Muscle of leg (tissue), 3 donors: ENCODE measurements at regions not wholly inside any gene's neighbourhood (a gene's known extent, or its start where the extent isn't known, plus 50 kb on each side); places are given as distances from the start of the nearest gene placed in this dataset.
A peak's percentile ranks its signal among the peaks of the same experiment; 100 is the strongest.

Experiments
- DNase-seq: peaks from one replicate; pipeline ENCODE4 v3.0.0; 2013
- H3K27ac ChIP-seq: one replicate; pipeline ENCODE4 v1.5.1; 2013; ENCODE audit warnings: mild to moderate bottlenecking, low read length, control low read depth
- H3K27me3 ChIP-seq: one replicate; pipeline ENCODE4 v1.6.1; 2013; ENCODE audit warnings: low read length; ENCODE audit not compliant: control insufficient read depth, insufficient read depth
- H3K36me3 ChIP-seq: one replicate; pipeline ENCODE4 v1.6.1; 2013; ENCODE audit warnings: low read length; ENCODE audit not compliant: control insufficient read depth, insufficient read depth
- H3K4me1 ChIP-seq: one replicate; pipeline ENCODE4 v1.6.1; 2013; ENCODE audit warnings: low read length; ENCODE audit not compliant: control insufficient read depth, insufficient read depth
- H3K4me3 ChIP-seq: one replicate; pipeline ENCODE4 v1.5.1; 2013; ENCODE audit warnings: low read length, control low read depth
- H3K9me3 ChIP-seq: replicated peaks from 2 replicates; pipeline ENCODE4 v1.6.1; 2013; ENCODE audit warnings: low read depth, low read length; ENCODE audit not compliant: control insufficient read depth
- WGBS: methylation state at CpG from one replicate; pipeline ENCODE4 v1.1.5; 2013; ENCODE audit warnings: missing lambda C conversion rate; ENCODE audit not compliant: insufficient coverage; 5-methylcytosine and 5-hydroxymethylcytosine counted together

DNA sequence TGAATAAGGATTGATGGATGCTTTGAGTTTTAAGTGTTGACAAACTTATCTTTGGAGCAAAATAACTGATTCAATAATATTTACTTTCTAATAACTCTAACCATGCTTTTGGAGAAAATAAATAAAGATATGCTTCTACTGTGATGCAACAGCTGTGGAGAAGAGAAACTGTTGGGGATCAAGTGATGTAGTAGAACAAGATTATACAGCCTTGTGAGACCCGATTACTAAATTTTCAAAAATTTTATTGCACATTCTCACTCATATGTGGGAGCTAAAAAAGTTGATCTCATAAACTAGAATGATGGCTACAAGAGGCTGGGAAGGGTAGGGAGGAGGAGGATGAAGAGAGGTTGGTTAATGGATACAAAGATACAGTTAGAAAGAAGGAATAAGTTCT is 85.5 kb upstream of the OXGR1 start:
- no peak for DNase-seq
- no peak overlapping the region for H3K4me3 ChIP-seq

DNA sequence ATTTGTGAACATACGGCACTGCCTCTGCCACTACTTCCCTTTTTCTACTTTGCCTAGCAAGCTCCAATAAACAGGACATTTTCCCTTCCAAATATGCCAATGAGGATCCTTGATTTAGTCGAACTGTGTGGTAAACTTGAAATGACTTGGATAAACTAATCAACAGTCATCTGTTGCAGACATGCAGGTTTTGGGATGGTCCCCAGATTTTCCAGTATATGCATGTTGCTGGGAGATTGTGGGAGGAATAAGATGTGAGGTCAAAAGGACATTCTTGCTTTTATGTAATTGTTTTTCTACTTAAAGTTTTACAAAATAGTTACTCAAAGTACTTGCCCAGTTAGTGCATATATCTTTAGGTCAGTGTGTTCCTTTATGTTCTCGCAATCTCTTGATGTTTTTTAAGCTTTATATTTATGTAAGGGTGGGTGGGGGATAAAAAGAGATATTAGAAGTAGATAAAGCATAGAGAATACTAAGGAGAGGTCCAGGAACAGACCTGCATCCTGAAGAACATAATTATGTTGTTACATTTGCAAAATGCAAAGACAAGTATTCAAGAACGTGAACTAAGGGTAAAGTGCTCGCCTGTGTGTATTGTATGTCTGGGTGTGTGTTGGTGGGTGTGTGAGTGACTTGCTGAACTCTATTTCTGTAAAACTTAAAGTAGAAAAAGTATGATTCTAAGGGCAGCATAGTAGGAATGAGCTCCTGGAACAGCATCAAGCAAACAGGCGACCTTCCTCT is 88.4 kb upstream of the OXGR1 start:
- Histone ChIP-seq H3K4me1 (no peaks in the 10 kb centered on the region), H3K9me3 (no peaks in the 10 kb centered on the region), H3K4me3 (no peak overlapping the region), H3K27me3 (no peaks in the 10 kb centered on the region), H3K36me3 (no peaks in the 10 kb centered on the region), H3K27ac (no peak overlapping the region)
- no peak for DNase-seq
- 50% methylated on average over 2 of the region's 6 CpGs for WGBS

More for the DNA sequence above, 85.5 kb upstream of the OXGR1 start:
- no CpG with 5 or more reads among the region's 1 CpG for WGBS
- Histone ChIP-seq H3K27me3 (no peaks in the 10 kb centered on the region), H3K27ac (no peak overlapping the region), H3K36me3 (no peaks in the 10 kb centered on the region), H3K9me3 (peaks cover 4% of the 10 kb centered on the region), H3K4me1 (no peaks in the 10 kb centered on the region)

DNA sequence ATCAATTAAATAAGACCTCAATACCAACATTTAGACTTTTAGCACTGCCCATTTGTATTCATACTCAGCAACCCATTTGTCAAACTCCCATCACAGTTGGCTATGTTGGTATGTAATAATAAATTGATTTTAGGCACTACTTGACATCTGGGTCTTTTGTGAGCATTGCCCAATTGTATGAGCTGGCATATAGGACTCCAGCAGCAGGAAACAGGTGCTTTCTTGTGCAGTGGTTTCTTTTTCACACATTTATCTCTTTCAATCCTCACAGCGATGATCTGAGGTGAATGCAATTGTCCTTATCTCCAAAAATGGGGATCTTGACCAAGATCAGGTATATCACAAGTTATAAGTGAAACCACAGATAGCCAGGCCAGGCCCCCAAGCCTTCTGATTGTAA is 96.9 kb upstream of the OXGR1 start:
- H3K9me3 ChIP-seq, result no peaks in the 10 kb centered on the region
- WGBS, result no CpG with 5 or more reads among the region's 1 CpG
- no peak for DNase-seq
- H3K27ac ChIP-seq, result no peak overlapping the region
- H3K4me3 ChIP-seq, result no peak overlapping the region
- no peaks in the 10 kb centered on the region for H3K27me3 ChIP-seq
- no peaks in the 10 kb centered on the region for H3K36me3 ChIP-seq
- no peaks in the 10 kb centered on the region for H3K4me1 ChIP-seq

DNA sequence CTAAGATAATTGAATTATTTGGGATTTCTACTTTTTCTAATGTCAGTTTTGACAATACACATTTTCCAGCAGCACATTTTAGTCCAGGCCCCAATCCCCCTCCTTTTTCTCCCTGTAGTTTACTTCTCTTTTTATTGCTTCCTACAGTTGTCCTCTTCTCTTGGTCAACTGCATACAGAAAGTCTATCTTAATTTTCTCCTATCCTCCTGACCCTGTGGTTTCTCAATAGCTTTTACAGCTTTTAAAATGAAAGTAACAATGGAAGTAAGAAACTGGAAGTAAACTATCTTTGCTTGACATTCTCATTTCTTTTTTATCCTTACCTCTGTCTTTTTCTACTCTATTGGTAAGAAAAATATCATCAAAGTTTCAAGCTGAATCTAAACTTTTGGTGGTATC is 106.5 kb upstream of the OXGR1 start:
- H3K27me3 ChIP-seq, result no peaks in the 10 kb centered on the region

DNA sequence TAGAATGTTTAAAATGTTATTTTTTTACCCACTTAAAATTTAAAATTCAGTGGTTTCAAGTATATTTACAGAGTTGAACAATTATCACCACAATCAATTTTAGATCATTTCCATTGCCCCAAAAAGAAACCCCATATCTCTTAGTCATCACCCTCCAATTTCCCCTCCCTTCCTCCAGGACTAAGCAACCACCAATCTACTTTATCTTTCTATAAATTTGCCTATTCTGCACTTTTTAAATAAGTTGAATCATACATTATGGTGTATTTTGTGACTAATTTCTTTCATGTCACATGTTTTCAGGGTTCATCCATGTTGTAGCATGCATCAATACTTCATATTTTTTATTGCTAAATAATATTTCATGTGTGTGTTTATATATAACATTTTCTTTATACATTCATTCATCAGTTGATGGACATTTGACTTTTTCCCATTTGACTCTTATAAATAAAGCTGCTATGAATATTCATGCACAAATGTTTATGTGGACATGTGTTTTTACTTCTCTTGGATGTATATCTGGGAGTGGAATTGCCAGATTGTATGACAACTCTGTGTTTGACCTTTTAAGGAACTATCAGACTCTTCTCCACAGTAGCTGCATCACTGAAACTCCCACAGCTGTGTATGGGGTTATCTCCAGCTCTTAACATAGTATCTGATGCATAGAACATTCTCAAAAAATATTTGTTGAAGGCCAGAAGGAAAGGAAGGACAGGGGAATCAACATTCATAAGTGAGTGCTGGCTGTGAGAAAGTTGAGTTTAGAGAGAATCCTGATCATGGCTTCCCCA is 107.8 kb upstream of the OXGR1 start:
- no peaks in the 10 kb centered on the region for H3K36me3 ChIP-seq
- DNase-seq, result no peak
- H3K4me3 ChIP-seq, result no peak overlapping the region
- no peaks in the 10 kb centered on the region for H3K4me1 ChIP-seq
- no peaks in the 10 kb centered on the region for H3K9me3 ChIP-seq
- no peak overlapping the region for H3K27ac ChIP-seq
- no peaks in the 10 kb centered on the region for H3K27me3 ChIP-seq

More for the DNA sequence above, 106.5 kb upstream of the OXGR1 start:
- H3K27ac ChIP-seq, result no peak overlapping the region
- H3K36me3 ChIP-seq, result no peaks in the 10 kb centered on the region
- DNase-seq, result no peak
- no peaks in the 10 kb centered on the region for H3K9me3 ChIP-seq
- no peaks in the 10 kb centered on the region for H3K4me1 ChIP-seq
- no peak overlapping the region for H3K4me3 ChIP-seq

DNA sequence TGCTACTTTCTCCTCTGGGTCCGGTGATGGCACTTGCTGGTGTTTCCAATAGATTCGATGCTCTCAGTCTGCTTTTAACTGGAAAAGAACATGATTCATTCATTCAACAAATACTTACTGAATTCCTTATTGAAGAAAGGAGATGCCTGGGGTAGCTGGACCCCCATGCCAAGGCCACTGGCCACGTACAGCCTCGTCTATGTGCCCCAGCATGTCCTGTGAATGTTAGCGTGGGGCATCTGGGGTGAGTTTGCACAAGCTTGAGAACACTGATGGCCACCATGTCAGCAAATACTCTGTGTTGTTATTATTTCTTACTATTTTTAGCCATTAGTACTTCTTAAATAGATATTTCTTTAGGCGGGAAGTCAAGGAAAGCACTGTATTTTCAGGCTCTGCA is 112.0 kb upstream of the OXGR1 start:
- H3K27ac ChIP-seq, result no peak overlapping the region

DNA sequence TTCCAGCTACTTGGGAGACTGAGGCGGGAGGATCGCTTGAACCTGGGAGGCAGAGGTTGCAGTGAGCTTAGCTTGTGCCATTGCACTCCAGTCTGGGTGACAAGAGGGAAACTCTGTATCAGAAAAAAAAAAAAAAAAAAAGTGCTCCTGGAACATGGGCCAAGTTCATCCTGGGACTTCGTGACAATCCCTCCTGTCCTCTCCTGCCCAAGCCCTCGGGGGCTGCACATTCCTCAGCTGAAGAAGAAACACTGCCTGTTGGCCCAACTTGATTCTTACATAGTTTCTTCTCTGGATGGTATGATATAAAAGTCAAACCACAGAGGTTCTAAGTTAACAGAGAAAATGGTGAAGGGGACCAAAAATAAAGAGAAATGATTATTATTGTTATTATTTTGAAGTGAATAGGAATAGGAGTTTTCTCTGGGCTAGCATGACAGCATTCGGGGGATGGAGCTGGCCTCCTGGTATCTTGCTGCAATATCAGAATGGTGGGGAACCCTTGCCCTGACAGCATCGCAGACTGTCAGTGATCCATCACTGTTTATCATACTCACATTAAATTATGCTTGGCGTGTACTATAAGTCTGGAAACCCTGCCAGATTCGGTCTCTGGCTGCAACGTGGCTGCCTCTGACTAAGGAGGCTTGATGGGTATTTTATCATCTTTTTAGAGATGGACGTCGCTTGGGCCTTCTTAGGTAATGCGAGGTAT is 113.7 kb upstream of the OXGR1 start:
- no peaks in the 10 kb centered on the region for H3K36me3 ChIP-seq
- H3K4me1 ChIP-seq, result peaks cover 10% of the 10 kb centered on the region
- no peak for DNase-seq
- WGBS, result 80% methylated on average over 1 of the region's 12 CpGs
- H3K27ac ChIP-seq, result no peak overlapping the region
- H3K4me3 ChIP-seq, result no peak overlapping the region
- H3K27me3 ChIP-seq, result peaks cover 2% of the 10 kb centered on the region
- H3K9me3 ChIP-seq, result no peaks in the 10 kb centered on the region

More for the DNA sequence above, 112.0 kb upstream of the OXGR1 start:
- DNase-seq, result no peak
- Histone ChIP-seq H3K27me3 (peaks cover 2% of the 10 kb centered on the region), H3K4me3 (no peak overlapping the region), H3K9me3 (no peaks in the 10 kb centered on the region), H3K4me1 (peaks cover 10% of the 10 kb centered on the region), H3K36me3 (no peaks in the 10 kb centered on the region)
- 83% methylated on average over 1 of the region's 6 CpGs for WGBS

DNA sequence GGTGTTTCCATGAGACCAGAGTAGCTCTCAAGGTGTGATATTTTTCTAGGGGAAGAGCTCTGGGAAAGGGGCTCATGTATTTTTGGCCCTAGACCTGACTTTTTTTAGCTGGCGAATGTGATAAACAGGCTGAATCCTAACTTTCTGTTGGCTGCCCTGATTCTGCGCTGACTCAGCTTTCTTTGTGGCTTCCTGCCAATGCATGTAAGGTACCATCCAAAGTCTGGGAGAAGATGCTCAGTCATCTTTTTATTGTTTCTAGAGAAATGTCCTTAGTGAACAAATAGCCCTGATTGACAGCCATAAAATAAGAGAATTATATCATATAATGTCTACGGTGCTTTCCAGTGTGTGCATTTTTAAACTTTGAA is 113.6 kb upstream of the MBNL2 start:
- peaks cover 2% of the 10 kb centered on the region for H3K27me3 ChIP-seq
- no peaks in the 10 kb centered on the region for H3K36me3 ChIP-seq
- 52% methylated on average over 2 of the region's 3 CpGs for WGBS
- peak; percentile 54 for DNase-seq
- H3K4me3 ChIP-seq, result no peak overlapping the region
- peaks cover 10% of the 10 kb centered on the region for H3K4me1 ChIP-seq
- H3K27ac ChIP-seq, result no peak overlapping the region
- no peaks in the 10 kb centered on the region for H3K9me3 ChIP-seq

DNA sequence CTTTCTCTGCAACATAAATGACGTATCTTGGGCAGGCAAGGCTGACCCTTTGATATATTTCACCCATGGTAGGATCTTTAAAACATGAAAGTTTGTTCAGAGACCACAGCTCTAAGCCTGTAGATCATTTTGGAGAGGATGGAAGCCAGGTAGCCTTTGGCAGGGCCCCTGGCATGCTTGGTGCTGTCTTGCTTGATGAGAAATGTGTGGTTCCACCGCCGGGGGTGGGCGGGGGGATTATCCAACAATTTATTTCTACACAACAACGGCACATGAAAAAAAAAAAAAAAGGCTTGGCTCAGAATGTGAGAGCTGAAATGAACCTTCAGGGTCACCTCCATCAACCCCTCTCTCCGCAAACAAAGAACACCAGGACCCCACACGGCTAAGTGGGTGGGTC is 112.9 kb upstream of the MBNL2 start:
- WGBS, result 66% methylated on average over 2 of the region's 7 CpGs
- peaks cover 11% of the 10 kb centered on the region for H3K4me1 ChIP-seq
- no peak overlapping the region for H3K4me3 ChIP-seq
- no peaks in the 10 kb centered on the region for H3K9me3 ChIP-seq
- DNase-seq, result no peak
- H3K27ac ChIP-seq, result no peak overlapping the region
- no peaks in the 10 kb centered on the region for H3K36me3 ChIP-seq
- H3K27me3 ChIP-seq, result peaks cover 2% of the 10 kb centered on the region

DNA sequence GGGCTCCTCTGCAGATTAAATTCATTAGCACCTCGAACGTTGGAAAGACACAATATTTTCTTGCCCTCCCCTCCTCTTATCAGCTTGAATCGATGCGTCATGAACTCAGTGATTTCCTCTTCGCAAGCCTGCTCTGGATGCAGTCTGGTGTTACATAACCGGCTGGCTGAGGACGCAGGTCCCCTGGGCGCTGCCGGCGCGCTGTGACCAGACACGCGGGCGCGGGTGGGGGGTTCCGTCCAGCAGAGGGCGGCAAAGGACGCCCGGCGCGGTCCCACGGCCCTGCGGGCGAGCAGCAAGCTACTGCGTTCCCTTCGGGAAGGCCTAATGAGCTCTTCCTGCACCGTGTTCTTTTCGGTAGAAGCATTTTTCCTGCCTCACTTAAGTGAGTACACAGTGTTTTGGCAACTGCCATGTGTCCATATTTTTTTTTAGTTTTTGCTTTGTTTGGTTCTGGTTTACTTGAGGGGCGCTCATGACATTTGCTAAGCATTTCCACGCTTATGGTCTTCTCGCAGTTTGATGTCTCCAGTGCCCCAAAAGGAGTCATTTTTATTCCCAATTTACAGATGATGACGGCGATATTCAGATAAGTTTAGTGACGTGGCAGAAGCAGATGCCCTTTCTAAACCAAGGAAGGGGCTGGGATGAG is 112.2 kb upstream of the MBNL2 start:
- H3K36me3 ChIP-seq, result no peaks in the 10 kb centered on the region
- H3K4me1 ChIP-seq, result peaks cover 17% of the 10 kb centered on the region
- peak; percentile 91 for DNase-seq
- 2% methylated on average over 29 of the region's 34 CpGs for WGBS
- no peak overlapping the region for H3K27ac ChIP-seq
- peaks cover 2% of the 10 kb centered on the region for H3K27me3 ChIP-seq
- peak overlapping the region; percentile 18 for H3K4me3 ChIP-seq
- no peaks in the 10 kb centered on the region for H3K9me3 ChIP-seq
